Brain microvascular endothelial cell (primary cell): ENCODE measurements at regions not wholly inside any gene's neighbourhood (a gene's known extent, or its start where the extent isn't known, plus 50 kb on each side); places are given as distances from the start of the nearest gene placed in this dataset.

Experiments used
- DNase-seq: peaks from one replicate; pipeline ENCODE4 v3.0.0-alpha.2; 2020
- H3K27ac ChIP-seq: fragments of 250-450 bp; sonication (Bioruptor Pico); 2 replicates; pipeline ENCODE4 v1.5.1; 2020; ENCODE audit warnings: mild to moderate bottlenecking, moderate library complexity
- H3K27me3 ChIP-seq: fragments of 250-450 bp; sonication (Bioruptor Pico); replicated peaks from 2 replicates; pipeline ENCODE4 v1.5.1; 2020; ENCODE audit warnings: mild to moderate bottlenecking
- H3K36me3 ChIP-seq: fragments of 250-450 bp; sonication (Bioruptor Pico); replicated peaks from 2 replicates; pipeline ENCODE4 v1.5.1; 2020; ENCODE audit warnings: mild to moderate bottlenecking
- H3K4me3 ChIP-seq: 2 replicates; pipeline ENCODE4 v1.5.1; 2011; ENCODE audit warnings: low read depth, mild to moderate bottlenecking, control low read depth, low read length, moderate library complexity
- CTCF ChIP-seq: IDR thresholded peaks from 2 replicates; pipeline ENCODE4 v1.5.1; 2011; ENCODE audit warnings: low read depth, mild to moderate bottlenecking, moderate library complexity, low read length, control low read depth, inconsistent platforms; ENCODE audit errors: missing control alignments
- in situ Hi-C: cut with HindIII; loops from 2 replicates; pipeline ENCODE4 v1.10.0; 2017; ENCODE audit warnings: low sequenced_read_pairs, low pct_ligation_motif_present

GRCh38 chr3:177749836-177750235 is 552.6 kb upstream of the TBL1XR1 start:
- Histone ChIP-seq H3K27me3 (no peaks in the 10 kb centered on the region), H3K4me3 (no peak overlapping the region), H3K27ac (no peak overlapping the region), H3K36me3 (no peaks in the 10 kb centered on the region)
- DNase-seq, result no peak
- in situ Hi-C loops, result no loop called here
- no peak for TF ChIP-seq CTCF

GRCh38 chr3:177750436-177750835 is 553.2 kb upstream of the TBL1XR1 start:
- DNase-seq, result no peak
- TF ChIP-seq CTCF, result no peak

GRCh38 chr3:177751770-177752169 is 554.5 kb upstream of the TBL1XR1 start:
- H3K27me3 ChIP-seq, result no peaks in the 10 kb centered on the region
- DNase-seq, result no peak
- no peak overlapping the region for H3K4me3 ChIP-seq
- H3K27ac ChIP-seq, result no peak overlapping the region
- no peak for TF ChIP-seq CTCF
- in situ Hi-C loops, result no loop called here
- H3K36me3 ChIP-seq, result no peaks in the 10 kb centered on the region

More at GRCh38 chr3:177750436-177750835, 553.2 kb upstream of the TBL1XR1 start:
- in situ Hi-C loops, result no loop called here
- Histone ChIP-seq H3K4me3 (no peak overlapping the region), H3K36me3 (no peaks in the 10 kb centered on the region), H3K27ac (no peak overlapping the region), H3K27me3 (no peaks in the 10 kb centered on the region)

- no peak overlapping the region for H3K27ac ChIP-seq
- no peaks in the 10 kb centered on the region for H3K36me3 ChIP-seq
- H3K27me3 ChIP-seq, result no peaks in the 10 kb centered on the region
- no peak overlapping the region for H3K4me3 ChIP-seq
- no peak for TF ChIP-seq CTCF
- in situ Hi-C loops, result no loop called here
- DNase-seq, result no peak
These were observed 555.5 kb upstream of the TBL1XR1 start for GRCh38 chr3:177752831-177753230.

DNA sequence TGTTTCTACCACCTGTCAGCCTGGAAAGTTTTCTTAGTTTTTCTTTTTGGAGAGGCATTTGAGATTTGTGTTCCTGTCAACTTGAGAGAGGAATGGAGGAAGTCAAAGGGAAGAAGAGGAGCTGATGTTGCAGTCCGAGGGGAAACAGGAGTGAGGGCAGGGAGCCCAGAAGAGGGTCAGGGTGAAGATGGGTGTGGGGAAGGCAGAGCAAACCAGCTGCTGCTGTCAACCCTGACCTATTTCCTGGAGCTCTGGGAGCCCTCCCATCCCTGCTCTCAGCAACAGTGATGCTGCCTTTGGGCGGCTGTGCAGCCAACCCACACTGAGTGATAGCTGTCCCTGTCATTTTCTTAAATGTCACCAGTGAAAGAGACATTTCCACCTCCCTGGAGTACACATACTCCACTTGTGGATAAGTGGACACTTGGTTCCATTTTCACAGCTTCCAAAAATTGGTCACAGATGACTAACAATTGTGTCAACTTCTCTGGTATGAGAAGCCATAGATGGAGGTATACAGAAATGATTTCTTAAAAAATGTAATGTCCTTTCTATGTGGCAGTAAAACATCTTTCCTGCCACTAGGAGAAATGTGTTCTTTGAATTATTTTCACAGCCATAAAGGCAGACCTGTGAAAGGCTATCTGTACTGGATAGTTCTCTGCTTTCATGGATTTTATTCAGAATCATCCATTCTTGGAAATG is 556.3 kb upstream of the TBL1XR1 start:
- no peak for TF ChIP-seq CTCF

GRCh38 chr3:177754508-177754921 is 557.2 kb upstream of the TBL1XR1 start:
- no peak for TF ChIP-seq CTCF
- no peaks in the 10 kb centered on the region for H3K36me3 ChIP-seq
- no peaks in the 10 kb centered on the region for H3K27me3 ChIP-seq
- H3K27ac ChIP-seq, result no peak overlapping the region
- no peak overlapping the region for H3K4me3 ChIP-seq
- DNase-seq, result no peak
- in situ Hi-C loops, result no loop called here

More for the DNA sequence above, 556.3 kb upstream of the TBL1XR1 start:
- no peaks in the 10 kb centered on the region for H3K27me3 ChIP-seq
- no peak overlapping the region for H3K4me3 ChIP-seq
- H3K36me3 ChIP-seq, result no peaks in the 10 kb centered on the region
- no peak for DNase-seq
- H3K27ac ChIP-seq, result no peak overlapping the region
- in situ Hi-C loops, result no loop called here
